ENCODE measurements at regions not wholly inside any gene's neighbourhood (a gene's known extent, or its start where the extent isn't known, plus 50 kb on each side); places are given as distances from the start of the nearest gene placed in this dataset.

DNA sequence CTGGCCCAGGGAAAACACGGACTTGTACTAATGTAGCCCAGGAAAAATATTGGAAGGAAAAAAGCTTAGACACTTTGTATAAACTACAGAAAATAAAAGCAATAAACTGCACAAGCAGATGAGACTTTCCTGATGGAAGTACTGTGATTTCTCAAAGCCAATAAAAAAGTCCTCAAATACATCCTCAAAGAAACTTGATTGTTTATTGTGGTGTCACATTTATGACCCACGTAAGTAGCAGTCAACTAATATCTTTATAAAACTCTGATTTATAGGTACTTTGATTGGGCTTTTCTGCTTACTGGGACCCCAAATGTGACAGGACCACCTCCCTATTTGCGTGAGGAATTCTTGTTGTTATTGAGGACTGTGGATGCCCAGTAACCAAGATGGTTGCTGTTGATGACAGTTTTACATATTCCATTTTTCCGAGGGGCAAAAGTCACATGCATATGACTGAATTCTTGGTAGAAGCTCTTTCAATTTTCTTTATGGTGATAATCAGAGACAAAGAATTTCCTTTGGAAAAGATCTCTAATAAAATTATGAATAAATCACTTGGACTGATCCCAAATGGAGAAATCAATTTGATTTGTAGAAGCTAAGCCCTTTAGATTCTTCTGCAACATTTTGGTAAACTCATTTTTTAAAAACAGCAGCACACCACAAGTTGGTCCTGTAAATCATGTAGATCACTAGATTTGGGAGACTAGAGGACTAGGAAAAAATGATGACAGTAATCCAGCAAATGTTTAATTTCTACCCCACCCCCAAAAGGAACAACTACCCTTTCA, 159.0 kb upstream of the TSC22D2 start:
- H3K27ac ChIP-seq (ENCODE audit: low read depth, low read length): no peak overlapping the region
- no peak overlapping the region; the same call in 1 of the 2 replicates for H3K4me2 ChIP-seq (ENCODE audit: low read length)
- CTCF ChIA-PET: interaction anchor here (2.8 kb wide), 1 partner anchor 10 kb away, joined by 14 read pairs; no protein-coding TSS in a partner anchor

More for the DNA sequence above, 159.0 kb upstream of the TSC22D2 start:
- Histone ChIP-seq H2AFZ (ENCODE audit: low read depth, low read length, poor library complexity, severe bottlenecking) (peak overlapping the region; percentile 69), H3K36me3 (ENCODE audit: control insufficient read depth in 1 of 2, insufficient read depth in 2 of 2, low read length in 2 of 2) (no peaks in the 10 kb centered on the region), H4K20me1 (ENCODE audit: insufficient read depth) (no peaks in the 10 kb centered on the region), H3K9ac (ENCODE audit: low read length) (no peak overlapping the region), H3K9me2 (ENCODE audit: insufficient read depth) (no peaks in the 10 kb centered on the region), H3K4me3 (replicated peaks in 1 of 2; ENCODE audit: low read depth in 1 of 2, low read length in 2 of 2) (no peak overlapping the region), H3K27me3 (ENCODE audit: insufficient read depth, low read length) (no peaks in the 10 kb centered on the region), H3K4me1 (ENCODE audit: control insufficient read depth in 1 of 2, insufficient read depth in 2 of 2, low read length in 2 of 2) (peaks cover 4 to 8% of the 10 kb centered on the region in 2 experiments; a peak in 3 of 4 replicates), H3K9me3 (ENCODE audit: control insufficient read depth in 1 of 2, insufficient read depth in 1 of 2, low read depth in 1 of 2, low read length in 2 of 2) (no peaks in the 10 kb centered on the region), H3K79me2 (ENCODE audit: insufficient read depth, low read length) (no peaks in the 10 kb centered on the region)
- TF ChIP-seq, protein P1, sequence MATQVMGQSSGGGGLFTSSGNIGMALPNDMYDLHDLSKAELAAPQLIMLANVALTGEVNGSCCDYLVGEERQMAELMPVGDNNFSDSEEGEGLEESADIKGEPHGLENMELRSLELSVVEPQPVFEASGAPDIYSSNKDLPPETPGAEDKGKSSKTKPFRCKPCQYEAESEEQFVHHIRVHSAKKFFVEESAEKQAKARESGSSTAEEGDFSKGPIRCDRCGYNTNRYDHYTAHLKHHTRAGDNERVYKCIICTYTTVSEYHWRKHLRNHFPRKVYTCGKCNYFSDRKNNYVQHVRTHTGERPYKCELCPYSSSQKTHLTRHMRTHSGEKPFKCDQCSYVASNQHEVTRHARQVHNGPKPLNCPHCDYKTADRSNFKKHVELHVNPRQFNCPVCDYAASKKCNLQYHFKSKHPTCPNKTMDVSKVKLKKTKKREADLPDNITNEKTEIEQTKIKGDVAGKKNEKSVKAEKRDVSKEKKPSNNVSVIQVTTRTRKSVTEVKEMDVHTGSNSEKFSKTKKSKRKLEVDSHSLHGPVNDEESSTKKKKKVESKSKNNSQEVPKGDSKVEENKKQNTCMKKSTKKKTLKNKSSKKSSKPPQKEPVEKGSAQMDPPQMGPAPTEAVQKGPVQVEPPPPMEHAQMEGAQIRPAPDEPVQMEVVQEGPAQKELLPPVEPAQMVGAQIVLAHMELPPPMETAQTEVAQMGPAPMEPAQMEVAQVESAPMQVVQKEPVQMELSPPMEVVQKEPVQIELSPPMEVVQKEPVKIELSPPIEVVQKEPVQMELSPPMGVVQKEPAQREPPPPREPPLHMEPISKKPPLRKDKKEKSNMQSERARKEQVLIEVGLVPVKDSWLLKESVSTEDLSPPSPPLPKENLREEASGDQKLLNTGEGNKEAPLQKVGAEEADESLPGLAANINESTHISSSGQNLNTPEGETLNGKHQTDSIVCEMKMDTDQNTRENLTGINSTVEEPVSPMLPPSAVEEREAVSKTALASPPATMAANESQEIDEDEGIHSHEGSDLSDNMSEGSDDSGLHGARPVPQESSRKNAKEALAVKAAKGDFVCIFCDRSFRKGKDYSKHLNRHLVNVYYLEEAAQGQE (IDR thresholded peaks at IDR 0.05; ENCODE audit: low read depth): no peak
- TF ChIP-seq EZH2 (IDR thresholded peaks at IDR 0.05): no peak
- no peak for TF ChIP-seq ZFX (IDR thresholded peaks at IDR 0.05)
- TF ChIP-seq, protein P2, sequence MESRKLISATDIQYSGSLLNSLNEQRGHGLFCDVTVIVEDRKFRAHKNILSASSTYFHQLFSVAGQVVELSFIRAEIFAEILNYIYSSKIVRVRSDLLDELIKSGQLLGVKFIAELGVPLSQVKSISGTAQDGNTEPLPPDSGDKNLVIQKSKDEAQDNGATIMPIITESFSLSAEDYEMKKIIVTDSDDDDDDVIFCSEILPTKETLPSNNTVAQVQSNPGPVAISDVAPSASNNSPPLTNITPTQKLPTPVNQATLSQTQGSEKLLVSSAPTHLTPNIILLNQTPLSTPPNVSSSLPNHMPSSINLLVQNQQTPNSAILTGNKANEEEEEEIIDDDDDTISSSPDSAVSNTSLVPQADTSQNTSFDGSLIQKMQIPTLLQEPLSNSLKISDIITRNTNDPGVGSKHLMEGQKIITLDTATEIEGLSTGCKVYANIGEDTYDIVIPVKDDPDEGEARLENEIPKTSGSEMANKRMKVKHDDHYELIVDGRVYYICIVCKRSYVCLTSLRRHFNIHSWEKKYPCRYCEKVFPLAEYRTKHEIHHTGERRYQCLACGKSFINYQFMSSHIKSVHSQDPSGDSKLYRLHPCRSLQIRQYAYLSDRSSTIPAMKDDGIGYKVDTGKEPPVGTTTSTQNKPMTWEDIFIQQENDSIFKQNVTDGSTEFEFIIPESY (IDR thresholded peaks at IDR 0.05; ENCODE audit: extremely low read depth, insufficient replicate concordance, low read length): no peak
- no peak for TF ChIP-seq JUND (IDR thresholded peaks at IDR 0.05)
- TF ChIP-seq ELF1 (IDR thresholded peaks at IDR 0.05; ENCODE audit: borderline replicate concordance, low read depth): no peak
- TF ChIP-seq TCF7L2 (IDR thresholded peaks at IDR 0.05; ENCODE audit: borderline replicate concordance, extremely low read depth, insufficient read depth, insufficient read length): no peak
- no peak for TF ChIP-seq EGR1 (IDR thresholded peaks at IDR 0.05; ENCODE audit: low read depth)
- no peak for TF ChIP-seq CEBPB (IDR thresholded peaks at IDR 0.05; ENCODE audit: low read depth)
- TF ChIP-seq SP1 (IDR thresholded peaks at IDR 0.05; ENCODE audit: low read depth): no peak
- TF ChIP-seq POLR2AphosphoS5 (IDR thresholded peaks at IDR 0.05; ENCODE audit: low read depth, low read length): no peak
- no peak for TF ChIP-seq RAD21 (IDR thresholded peaks at IDR 0.05; ENCODE audit: low read depth)
- no peak for TF ChIP-seq FOSL1 (IDR thresholded peaks at IDR 0.05; ENCODE audit: low read depth)
- TF ChIP-seq CBX3 (IDR thresholded peaks at IDR 0.05; ENCODE audit: low read depth): no peak
- no peak for TF ChIP-seq SIN3A (IDR thresholded peaks at IDR 0.05; ENCODE audit: low read depth)
- TF ChIP-seq, protein P3, sequence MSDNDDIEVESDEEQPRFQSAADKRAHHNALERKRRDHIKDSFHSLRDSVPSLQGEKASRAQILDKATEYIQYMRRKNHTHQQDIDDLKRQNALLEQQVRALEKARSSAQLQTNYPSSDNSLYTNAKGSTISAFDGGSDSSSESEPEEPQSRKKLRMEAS (IDR thresholded peaks at IDR 0.05): no peak
- no peak for DNase-seq (ENCODE audit: low read depth, low spot score)
- intact Hi-C loops (cut with micrococcal nuclease): no loop called here
- no peak for ATAC-seq
- ChIA-PET POLR2A (no interaction called here), RAD21 (ENCODE audit: low non-redundant PET in 1 of 2, low total read pairs in 2 of 2, uncharacterized antibody in 2 of 2, unreplicated experiment in 2 of 2) (interaction anchor here in 1 of 2 experiments (0.6 kb wide), 1 partner anchor 232 kb away, joined by 3 read pairs; no protein-coding TSS in a partner anchor)
- no TSS peak for BruUV-seq (replicated peaks)

All from HCT116 (cell line).